LNCaP clone FGC (cell line): ENCODE measurements at regions not wholly inside any gene's neighbourhood (a gene's known extent, or its start where the extent isn't known, plus 50 kb on each side); places are given as distances from the start of the nearest gene placed in this dataset.

ENCODE experiments used
- DNase-seq: peaks from one replicate; pipeline ENCODE4 v3.0.0-alpha.2; 2011; ENCODE audit warnings: low read depth
- H3K4me3 ChIP-seq: 2 replicates; pipeline ENCODE4 v1.5.1; 2011; ENCODE audit warnings: mild to moderate bottlenecking, low read depth, low read length, control low read depth
- TF ChIP-seq, protein P1 (sequence below): IDR thresholded peaks from 2 replicates; pipeline ENCODE4 v1.5.1; 2012; ENCODE audit warnings: mild to moderate bottlenecking; ENCODE audit not compliant: control insufficient read depth, insufficient read depth; ENCODE audit errors: extremely low read depth

DNA sequence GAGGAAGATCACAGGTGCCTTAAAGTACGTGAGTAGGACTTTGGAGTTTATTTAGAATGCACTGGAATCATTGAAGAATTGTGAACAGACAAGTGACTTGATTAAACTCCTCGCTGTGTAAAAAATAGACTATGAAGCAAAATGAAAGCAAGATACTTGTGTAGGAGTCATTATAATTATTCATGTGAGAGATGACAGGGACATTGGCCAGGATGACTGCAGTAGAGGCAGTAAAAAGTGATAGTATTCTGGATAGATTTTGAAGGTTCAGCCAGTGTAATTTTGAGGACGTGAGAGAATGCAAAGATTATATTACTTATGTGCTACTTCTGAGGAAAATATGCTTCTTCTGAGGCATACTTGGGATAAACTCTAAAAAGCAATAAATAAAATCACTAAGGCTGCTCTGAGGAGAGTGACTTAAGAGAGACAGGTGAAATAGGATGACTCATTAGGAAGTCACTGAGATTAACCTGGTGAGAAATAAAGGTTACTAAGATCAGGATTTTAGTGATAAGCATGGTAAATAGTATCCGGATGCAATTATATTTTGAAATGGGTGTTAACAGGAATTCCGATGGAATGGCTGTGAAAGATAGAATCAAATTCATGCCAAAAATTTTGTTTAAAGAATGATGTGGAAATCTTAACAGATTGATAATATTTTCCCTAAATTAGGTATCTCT is 202.0 kb downstream of the CENPW start:
- no peak overlapping the region for H3K4me3 ChIP-seq
- TF ChIP-seq, protein P1, sequence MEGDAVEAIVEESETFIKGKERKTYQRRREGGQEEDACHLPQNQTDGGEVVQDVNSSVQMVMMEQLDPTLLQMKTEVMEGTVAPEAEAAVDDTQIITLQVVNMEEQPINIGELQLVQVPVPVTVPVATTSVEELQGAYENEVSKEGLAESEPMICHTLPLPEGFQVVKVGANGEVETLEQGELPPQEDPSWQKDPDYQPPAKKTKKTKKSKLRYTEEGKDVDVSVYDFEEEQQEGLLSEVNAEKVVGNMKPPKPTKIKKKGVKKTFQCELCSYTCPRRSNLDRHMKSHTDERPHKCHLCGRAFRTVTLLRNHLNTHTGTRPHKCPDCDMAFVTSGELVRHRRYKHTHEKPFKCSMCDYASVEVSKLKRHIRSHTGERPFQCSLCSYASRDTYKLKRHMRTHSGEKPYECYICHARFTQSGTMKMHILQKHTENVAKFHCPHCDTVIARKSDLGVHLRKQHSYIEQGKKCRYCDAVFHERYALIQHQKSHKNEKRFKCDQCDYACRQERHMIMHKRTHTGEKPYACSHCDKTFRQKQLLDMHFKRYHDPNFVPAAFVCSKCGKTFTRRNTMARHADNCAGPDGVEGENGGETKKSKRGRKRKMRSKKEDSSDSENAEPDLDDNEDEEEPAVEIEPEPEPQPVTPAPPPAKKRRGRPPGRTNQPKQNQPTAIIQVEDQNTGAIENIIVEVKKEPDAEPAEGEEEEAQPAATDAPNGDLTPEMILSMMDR, result no peak

DNA sequence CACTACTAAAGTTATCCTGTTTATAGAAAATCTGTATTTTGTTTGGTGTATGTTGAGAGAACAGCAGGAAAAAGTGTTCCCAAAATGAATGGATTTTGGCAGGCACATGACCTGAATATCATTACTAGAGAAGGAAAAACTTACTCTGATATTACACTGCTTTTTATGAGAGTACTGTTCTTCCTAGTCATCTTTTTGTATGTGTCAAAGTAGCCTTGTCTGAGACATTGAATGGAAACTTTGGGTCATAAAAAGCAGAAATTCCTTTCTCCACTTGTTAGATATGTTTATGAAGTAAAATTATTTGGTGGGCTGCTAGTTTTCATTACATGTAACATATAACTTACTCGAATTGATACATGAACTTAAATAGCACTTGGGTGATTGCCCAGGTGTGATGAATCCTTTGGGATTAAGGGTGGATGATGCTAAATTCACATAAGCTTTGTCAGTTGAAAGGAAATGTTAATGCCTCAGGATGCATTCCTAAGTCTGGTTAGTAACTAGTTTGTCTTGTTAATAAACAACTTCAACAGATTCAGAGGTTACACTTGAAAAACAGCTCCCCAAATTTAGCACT is 206.7 kb downstream of the CENPW start:
- no peak for DNase-seq
- H3K4me3 ChIP-seq, result no peak overlapping the region
- TF ChIP-seq, protein P1, result no peak

More for the DNA sequence above, 202.0 kb downstream of the CENPW start:
- DNase-seq, result no peak

DNA sequence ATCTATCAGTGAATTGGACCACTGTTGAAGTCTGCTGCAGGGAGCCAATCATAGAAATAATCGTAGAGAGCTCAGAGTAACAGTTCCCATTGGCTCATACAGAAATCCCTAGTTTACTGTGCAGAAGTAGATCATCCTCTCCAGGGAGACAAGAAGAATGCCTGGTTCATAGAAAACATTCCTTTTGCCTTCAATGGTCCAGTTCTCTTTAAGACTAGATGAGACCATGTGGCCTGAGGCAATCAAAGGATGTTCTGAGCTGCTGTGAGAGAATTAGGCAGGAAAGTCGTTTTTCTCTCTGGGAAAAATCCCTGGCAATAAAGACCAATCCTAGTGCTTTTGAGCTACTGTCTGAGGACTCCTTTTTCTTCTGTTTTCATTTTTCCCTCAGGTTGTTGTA is 208.4 kb downstream of the CENPW start:
- DNase-seq, result no peak
- H3K4me3 ChIP-seq, result no peak overlapping the region
- TF ChIP-seq, protein P1, result no peak

DNA sequence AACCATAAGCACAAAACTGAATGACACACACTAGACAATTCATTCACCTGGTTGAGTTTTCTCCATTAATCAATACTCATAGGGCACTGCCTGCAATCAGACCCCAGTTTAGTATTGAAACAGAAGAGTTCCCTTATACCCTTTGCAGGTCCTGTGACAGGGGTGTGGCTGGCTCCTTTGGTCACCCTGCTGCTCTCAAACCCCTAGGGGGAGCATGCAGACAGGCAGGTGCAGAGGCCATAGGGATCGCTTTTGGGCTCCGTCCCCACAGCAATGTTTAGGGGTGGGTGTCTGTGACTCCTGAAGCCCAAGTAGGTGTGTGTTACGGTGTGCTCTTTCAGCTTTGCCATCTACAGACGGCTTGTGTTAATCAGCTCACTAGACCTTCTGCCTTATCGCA is 210.4 kb downstream of the CENPW start:
- H3K4me3 ChIP-seq, result no peak overlapping the region
- TF ChIP-seq, protein P1, result peak; percentile 54
- no peak for DNase-seq

DNA sequence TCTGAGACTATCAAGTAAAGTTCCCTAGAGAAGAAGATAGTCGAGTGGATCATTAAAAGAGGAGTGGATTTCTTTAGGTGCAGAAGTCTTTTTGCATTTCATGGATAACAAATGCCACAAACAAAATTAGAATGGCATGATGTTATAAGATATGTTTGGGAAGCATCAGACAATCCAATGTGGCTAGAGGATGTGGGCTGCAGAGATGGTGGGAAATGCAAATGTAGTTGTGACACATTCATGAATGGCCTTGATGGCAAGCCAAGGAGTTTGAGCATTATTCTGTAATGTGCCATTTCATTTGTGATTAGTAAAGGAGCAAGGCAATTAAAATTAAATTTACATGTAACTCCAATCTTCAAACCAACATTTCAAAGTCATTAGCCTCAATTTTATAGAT is 211.9 kb downstream of the CENPW start:
- TF ChIP-seq, protein P1, result no peak
- no peak overlapping the region for H3K4me3 ChIP-seq
- no peak for DNase-seq

DNA sequence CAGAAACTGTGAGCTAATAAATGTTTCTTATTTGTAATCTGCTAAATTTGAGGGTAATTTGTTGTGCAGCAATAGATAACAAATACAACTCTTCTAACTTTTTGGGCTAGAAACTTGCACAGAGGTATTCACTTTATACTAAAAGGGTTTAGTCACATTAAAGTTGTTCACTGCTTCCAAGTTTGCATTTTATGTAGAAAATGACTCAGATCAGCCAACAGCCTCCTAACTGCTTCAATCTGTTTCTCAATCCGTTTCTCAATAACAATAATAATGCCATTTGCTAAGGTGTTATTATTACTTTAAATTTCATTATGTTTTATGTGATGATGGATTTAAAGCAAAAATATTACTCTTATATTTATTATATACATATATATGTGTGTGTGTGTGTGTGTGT is 213.9 kb downstream of the CENPW start:
- no peak overlapping the region for H3K4me3 ChIP-seq
- DNase-seq, result no peak
- TF ChIP-seq, protein P1, result no peak

DNA sequence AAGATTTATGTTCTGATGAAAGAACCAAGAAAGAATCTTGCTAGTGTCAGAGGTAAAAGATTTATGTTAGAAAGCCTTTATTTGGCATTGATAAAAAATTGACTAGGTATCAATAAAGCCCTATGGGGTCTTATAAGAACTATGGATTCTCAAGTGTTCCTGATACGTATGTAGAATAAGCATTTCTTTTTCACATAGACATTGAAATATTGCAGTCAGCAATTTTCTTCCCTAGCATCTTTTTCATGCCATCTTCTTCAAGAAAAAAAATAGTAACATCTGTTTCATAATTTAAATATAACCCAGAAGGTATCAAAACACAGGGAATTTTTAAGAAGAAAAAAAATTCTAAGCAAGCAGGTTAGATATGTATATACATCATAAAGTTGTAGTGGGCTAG is 230.6 kb downstream of the CENPW start:
- DNase-seq, result no peak
- no peak overlapping the region for H3K4me3 ChIP-seq
- TF ChIP-seq, protein P1, result no peak
